ENCODE measurements at regions not wholly inside any gene's neighbourhood (a gene's known extent, or its start where the extent isn't known, plus 50 kb on each side); places are given as distances from the start of the nearest gene placed in this dataset.

- TF ChIP-seq POLR2AphosphoS5 (IDR thresholded peaks at IDR 0.05), result no peak
- no peak for TF ChIP-seq EP300 (IDR thresholded peaks at IDR 0.05)
Observed at GRCh38 chr5:179475208-179475751, 75.1 kb upstream of the RUFY1 start.

Measured in stomach (tissue), 4 donors.